Effector memory CD8-positive, alpha-beta T cell (primary cell): ENCODE measurements at regions not wholly inside any gene's neighbourhood (a gene's known extent, or its start where the extent isn't known, plus 50 kb on each side); places are given as distances from the start of the nearest gene placed in this dataset.

Experiments
- ATAC-seq: fragments of 150-1000 bp; cut with Tn5 transposase; replicated peaks from 2 replicates; pipeline ENCODE4 v1.10.0; 2021; ENCODE audit warnings: mild to moderate bottlenecking, moderate library complexity
- DNase-seq, 3 experiments: peaks; one replicate each; pipeline ENCODE4 v3.0.0; 2021
- H3K27ac Mint-ChIP-seq, 2 donors: one replicate each; pipeline ENCODE4 v1.8.0; 2022; ENCODE audit warnings: mild to moderate bottlenecking in 2 of 2, mixed read lengths in 2 of 2, moderate library complexity in 2 of 2
- H3K27me3 Mint-ChIP-seq, 2 donors: one replicate each; pipeline ENCODE4 v1.8.0; 2022; ENCODE audit warnings: mixed read lengths in 2 of 2
- H3K36me3 Mint-ChIP-seq: one replicate; pipeline ENCODE4 v1.8.0; 2022; ENCODE audit warnings: mild to moderate bottlenecking, moderate library complexity, mixed read lengths; ENCODE audit not compliant: insufficient read depth
- H3K4me1 Mint-ChIP-seq, 2 donors: one replicate each; pipeline ENCODE4 v1.8.0; 2022; ENCODE audit warnings: low read depth in 2 of 2, mixed read lengths in 2 of 2
- H3K4me3 Mint-ChIP-seq, 2 donors: one replicate each; pipeline ENCODE4 v1.8.0; 2022; ENCODE audit warnings: mild to moderate bottlenecking in 2 of 2, mixed read lengths in 2 of 2, moderate library complexity in 2 of 2
- H3K9me3 Mint-ChIP-seq, 2 donors: one replicate each; pipeline ENCODE4 v1.8.0; 2022; ENCODE audit warnings: mixed read lengths in 2 of 2

DNA sequence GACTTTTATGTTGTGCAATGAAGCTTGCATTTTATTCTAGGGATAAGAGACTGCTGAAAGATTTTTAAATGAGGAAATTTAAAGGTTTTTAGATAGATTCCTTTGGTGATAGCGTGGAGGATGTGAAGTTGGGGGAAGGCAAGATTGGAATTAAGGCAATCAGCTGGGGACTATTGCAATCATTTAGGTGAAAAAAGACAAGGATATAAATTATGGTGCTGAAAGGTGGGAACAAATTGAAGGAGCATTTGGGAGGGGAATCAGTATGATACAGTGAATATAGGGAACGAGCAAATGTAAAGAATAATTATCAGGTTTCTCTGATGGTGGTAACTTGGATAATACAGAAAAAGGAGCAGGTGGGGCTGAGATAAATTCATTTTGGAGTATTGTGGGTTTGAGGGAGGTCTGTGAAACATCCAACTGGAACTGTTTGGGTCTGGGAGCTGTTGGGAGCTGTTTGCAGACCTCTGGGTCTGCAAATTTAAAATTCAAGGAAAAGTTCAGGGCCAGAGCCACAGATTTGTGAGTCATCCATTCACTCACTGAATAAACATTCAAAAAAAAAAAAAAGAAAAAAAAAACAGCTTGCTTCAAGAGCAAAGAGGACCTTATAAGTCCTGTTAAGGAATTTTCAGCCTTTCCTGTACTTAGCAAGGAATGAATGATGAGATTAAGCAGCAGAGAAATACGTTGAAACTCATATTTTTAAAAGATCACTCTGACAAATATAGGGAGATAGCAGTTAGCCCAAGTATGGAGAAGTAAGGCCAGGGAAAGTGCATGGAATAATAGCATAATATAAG lies 257.5 kb upstream of the FN1 start:
- Mint-ChIP-seq H3K27me3 (peaks cover 17 to 24% of the 10 kb centered on the region in 2 donors), H3K9me3 (no peaks in the 10 kb centered on the region), H3K27ac (no peak overlapping the region), H3K4me3 (no peak overlapping the region), H3K36me3 (no peaks in the 10 kb centered on the region), H3K4me1 (no peaks in the 10 kb centered on the region)
- ATAC-seq (no peak), DNase-seq (no peak)

DNA sequence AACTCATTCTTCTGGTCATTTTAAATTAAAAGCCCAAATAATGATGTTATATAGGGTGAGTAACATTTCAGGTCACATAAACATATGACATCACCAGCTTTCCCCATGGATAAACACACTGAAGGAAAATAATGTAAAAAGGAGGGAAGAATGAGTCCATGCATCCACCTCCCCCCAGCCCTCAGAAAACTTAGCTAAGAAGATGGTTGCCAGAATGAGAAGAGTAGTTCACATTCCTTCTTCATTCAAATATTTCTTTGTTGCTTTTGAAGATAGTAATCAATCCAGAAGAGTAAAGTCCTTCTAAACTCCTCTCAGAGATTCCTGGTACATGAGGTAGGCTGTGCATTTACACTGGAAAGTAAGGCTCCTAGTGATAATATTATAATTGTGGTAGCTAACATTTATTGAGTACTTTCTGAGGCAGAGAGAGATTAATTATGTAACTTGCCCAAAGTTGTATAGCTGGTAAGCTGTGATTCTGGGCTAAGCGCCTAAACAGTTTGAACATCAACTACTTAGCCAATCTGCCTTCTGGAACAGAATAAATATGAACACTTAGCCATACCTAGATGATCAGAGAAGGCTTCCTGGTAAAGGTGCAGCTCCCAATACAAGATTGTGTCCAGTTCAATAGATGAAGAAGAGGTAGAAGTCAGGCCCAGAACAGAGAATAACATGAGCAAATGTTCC lies 256.7 kb upstream of the FN1 start:
- ATAC-seq (no peak), DNase-seq (no peak)
- Mint-ChIP-seq H3K4me1 (no peaks in the 10 kb centered on the region), H3K4me3 (no peak overlapping the region), H3K27ac (no peak overlapping the region), H3K36me3 (no peaks in the 10 kb centered on the region), H3K9me3 (no peaks in the 10 kb centered on the region), H3K27me3 (peaks cover 17 to 24% of the 10 kb centered on the region in 2 donors)

DNA sequence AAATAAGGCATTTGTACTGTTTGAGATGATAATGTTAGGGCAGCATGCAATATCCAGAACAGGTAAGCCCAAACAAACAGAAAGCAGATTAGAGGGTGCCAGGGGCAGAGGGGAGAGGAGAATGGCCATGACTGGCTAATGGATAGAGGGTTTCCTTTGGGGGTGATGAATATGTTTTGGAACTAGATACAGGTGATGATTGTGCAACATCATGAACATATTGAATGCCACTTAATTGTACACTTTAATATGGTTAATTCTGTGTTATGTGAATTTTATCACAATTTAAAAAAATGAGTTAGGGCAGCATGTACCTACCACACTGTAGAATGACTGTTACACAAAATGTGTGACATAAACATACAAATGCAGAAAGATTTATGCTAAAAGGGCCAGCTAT lies 255.5 kb upstream of the FN1 start:
- H3K4me3 Mint-ChIP-seq, result no peak overlapping the region
- no peak overlapping the region for H3K27ac Mint-ChIP-seq
- H3K9me3 Mint-ChIP-seq, result no peaks in the 10 kb centered on the region
- no peak for DNase-seq
- no peak for ATAC-seq
- peaks cover 17 to 24% of the 10 kb centered on the region in 2 donors for H3K27me3 Mint-ChIP-seq
- no peaks in the 10 kb centered on the region for H3K36me3 Mint-ChIP-seq
- no peaks in the 10 kb centered on the region for H3K4me1 Mint-ChIP-seq

- peaks cover 0 to 5% of the 10 kb centered on the region in 2 donors for H3K9me3 Mint-ChIP-seq
- H3K27me3 Mint-ChIP-seq, result peaks cover 10 to 14% of the 10 kb centered on the region in 2 donors
- no peak overlapping the region for H3K4me3 Mint-ChIP-seq
- no peaks in the 10 kb centered on the region for H3K36me3 Mint-ChIP-seq
- DNase-seq, result no peak
- H3K4me1 Mint-ChIP-seq, result no peaks in the 10 kb centered on the region
- ATAC-seq, result no peak
- no peak overlapping the region for H3K27ac Mint-ChIP-seq
Measured at GRCh38 chr2:215687149-215688031, 251.5 kb upstream of the FN1 start.

DNA sequence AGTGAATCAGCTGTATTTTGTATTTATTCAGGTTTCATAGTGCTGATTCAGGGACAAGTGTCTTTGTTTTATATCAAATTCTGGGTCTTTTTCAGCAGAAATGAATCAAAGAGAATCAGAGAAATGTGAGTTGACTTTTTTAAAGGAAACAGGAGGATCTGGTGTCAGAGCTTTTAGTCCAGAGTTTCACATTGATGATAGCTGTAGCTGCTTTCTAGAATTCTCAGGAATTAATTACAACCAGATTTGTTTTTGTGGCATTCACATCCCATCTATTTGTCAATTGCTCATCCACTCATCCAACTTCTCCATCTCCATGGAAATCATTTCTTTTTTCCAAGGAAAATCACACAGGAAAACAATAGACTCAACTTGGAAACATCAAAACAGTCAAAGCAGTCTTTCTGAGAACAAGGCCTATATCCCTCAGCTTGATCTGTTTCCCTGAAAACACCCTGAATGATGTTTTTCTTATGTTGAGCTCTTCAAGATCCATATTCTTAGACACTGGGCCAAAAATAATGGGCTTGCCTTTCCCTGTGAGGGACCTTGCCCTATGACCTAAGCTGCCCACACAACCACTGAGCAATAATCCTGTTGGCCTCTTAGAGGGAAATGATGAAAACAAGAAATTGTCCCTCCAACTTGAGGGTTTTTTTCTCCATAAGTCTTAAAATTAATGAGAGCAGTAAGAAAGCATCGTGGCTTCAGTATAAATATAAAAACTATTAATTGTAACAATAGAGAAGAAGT lies 249.5 kb upstream of the FN1 start:
- H3K27ac Mint-ChIP-seq, result no peak overlapping the region
- H3K27me3 Mint-ChIP-seq, result peaks cover 0 to 14% of the 10 kb centered on the region in 2 donors
- peaks cover 6 to 14% of the 10 kb centered on the region in 2 donors for H3K4me1 Mint-ChIP-seq
- ATAC-seq (no peak), DNase-seq (no peak)
- H3K36me3 Mint-ChIP-seq, result no peaks in the 10 kb centered on the region
- no peak overlapping the region for H3K4me3 Mint-ChIP-seq
- H3K9me3 Mint-ChIP-seq, result peaks cover 0 to 5% of the 10 kb centered on the region in 2 donors

DNA sequence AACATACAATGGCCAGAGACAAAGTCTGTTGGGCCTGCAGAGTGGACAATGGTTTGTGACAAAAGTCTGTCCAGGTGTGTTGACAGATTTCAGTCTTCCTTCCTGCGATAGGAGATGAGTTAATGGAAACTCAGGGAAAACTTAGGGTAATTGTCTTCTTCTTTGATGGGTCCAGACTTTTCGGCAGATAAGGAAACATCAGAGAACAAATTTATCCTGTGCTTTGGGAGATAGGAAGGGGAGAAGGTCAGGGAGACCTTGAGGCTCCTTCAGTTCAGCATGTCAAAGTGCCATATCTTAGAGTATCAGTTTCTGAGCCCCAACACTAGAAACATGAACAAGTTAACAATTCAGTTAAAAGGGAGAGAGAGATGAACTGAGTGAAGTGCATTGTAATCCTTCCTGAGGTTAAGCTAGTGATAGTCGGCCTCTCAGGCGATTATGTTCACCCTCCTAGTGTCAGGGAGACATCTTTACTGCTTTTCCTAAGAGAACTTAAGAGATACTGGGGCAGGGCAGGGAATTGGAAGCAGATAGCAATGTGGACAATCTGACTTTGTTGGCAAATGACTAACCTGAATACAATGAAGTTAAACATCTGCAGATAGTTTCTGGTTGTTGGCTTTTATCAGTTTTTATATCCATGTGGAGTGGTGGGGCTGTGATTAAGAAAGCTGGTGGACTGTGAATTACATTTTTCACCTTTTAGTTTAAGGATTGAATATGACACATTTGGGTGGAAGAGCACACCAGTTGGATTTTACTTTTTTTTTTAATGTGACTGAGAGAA lies 248.8 kb upstream of the FN1 start:
- DNase-seq (no peak), ATAC-seq (no peak)
- peaks cover 0 to 14% of the 10 kb centered on the region in 2 donors for H3K27me3 Mint-ChIP-seq
- peaks cover 6 to 14% of the 10 kb centered on the region in 2 donors for H3K4me1 Mint-ChIP-seq
- no peaks in the 10 kb centered on the region for H3K36me3 Mint-ChIP-seq
- H3K4me3 Mint-ChIP-seq, result no peak overlapping the region
- no peak overlapping the region for H3K27ac Mint-ChIP-seq
- H3K9me3 Mint-ChIP-seq, result peaks cover 0 to 5% of the 10 kb centered on the region in 2 donors

GRCh38 chr2:215683295-215683694 lies 247.4 kb upstream of the FN1 start:
- Mint-ChIP-seq H3K36me3 (no peaks in the 10 kb centered on the region), H3K27ac (no peak overlapping the region), H3K27me3 (peaks cover 0 to 14% of the 10 kb centered on the region in 2 donors), H3K4me1 (peaks cover 6 to 14% of the 10 kb centered on the region in 2 donors), H3K9me3 (peaks cover 0 to 5% of the 10 kb centered on the region in 2 donors), H3K4me3 (no peak overlapping the region)
- ATAC-seq (no peak), DNase-seq (no peak)

DNA sequence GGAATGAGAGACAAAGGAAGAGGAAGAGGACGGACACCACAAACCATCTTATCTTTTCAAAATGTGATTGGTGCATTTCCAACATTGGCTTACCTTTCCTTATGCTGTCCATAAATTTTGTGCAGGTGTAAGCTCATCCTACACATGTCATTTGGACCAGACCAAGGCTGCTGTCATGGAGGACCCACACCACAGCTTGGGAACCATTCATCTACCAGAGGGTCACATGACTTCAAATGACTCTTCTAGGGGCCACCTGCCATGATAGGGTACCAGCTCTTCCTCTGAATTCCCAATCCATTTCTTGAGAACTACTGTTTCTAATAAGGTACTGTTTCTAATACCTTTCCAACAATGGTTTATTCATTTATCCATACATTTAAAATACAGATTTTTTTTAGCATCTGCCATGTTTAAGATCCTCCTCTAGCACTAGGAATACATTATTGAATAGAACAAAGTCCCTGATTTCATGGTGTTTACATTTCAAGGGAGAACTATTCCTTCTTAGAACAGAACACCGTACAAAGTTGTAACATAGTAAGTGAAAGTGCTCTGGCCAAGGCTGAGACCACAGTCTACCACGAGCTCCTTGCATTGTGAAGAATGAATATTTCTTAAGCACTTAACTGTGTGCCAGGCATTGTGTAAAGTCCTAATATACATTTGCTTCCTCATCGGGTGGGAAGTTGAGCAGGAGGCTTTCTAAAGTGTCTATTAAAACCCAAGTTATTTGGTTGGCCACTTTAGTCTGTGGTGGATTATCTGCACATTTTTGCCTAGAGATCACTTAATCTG lies 246.1 kb upstream of the FN1 start:
- Mint-ChIP-seq H3K4me1 (peaks cover 6 to 15% of the 10 kb centered on the region in 2 donors), H3K27ac (no peak overlapping the region), H3K27me3 (peaks cover 0 to 14% of the 10 kb centered on the region in 2 donors), H3K4me3 (peak overlapping the region in 1 of 2 donors; percentile 43), H3K9me3 (peaks cover 0 to 5% of the 10 kb centered on the region in 2 donors), H3K36me3 (no peaks in the 10 kb centered on the region)
- ATAC-seq (no peak), DNase-seq (no peak)

- ATAC-seq, result peak; percentile 88
- Mint-ChIP-seq H3K4me1 (peaks cover 6 to 15% of the 10 kb centered on the region in 2 donors), H3K4me3 (peak overlapping the region in 1 of 2 donors; percentile 46), H3K36me3 (no peaks in the 10 kb centered on the region), H3K9me3 (peaks cover 0 to 5% of the 10 kb centered on the region in 2 donors), H3K27me3 (peaks cover 0 to 14% of the 10 kb centered on the region in 2 donors), H3K27ac (peak overlapping the region in 1 of 2 donors; percentile 60)
- DNase-seq, result peak in 1 of 3 experiments; percentile 2
Measured at GRCh38 chr2:215680605-215681598, 245.0 kb upstream of the FN1 start.

DNA sequence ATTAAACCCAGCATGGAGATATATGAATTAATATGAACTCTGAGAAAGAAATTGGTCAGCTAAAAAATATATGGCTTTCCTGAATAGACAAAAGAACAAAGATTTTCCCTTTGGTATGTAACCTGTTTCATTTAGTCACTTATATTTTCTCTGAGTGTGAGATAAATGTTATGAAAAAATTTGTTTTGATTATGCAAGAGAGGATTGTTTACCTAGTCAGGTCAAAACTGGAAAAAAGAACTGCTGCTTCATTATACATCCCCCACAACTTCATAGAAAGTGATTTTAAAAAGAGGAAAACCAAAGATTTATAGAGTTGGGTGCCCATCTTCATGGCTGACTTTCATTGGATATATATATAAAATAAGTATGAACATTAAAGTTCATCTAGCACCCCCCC lies 242.2 kb upstream of the FN1 start:
- DNase-seq (no peak), ATAC-seq (no peak)
- H3K36me3 Mint-ChIP-seq, result no peaks in the 10 kb centered on the region
- H3K27me3 Mint-ChIP-seq, result no peaks in the 10 kb centered on the region
- no peaks in the 10 kb centered on the region for H3K9me3 Mint-ChIP-seq
- H3K27ac Mint-ChIP-seq, result no peak overlapping the region
- H3K4me3 Mint-ChIP-seq, result no peak overlapping the region
- peaks cover 6 to 15% of the 10 kb centered on the region in 2 donors for H3K4me1 Mint-ChIP-seq

GRCh38 chr2:215677481-215677880 lies 241.6 kb upstream of the FN1 start:
- Mint-ChIP-seq H3K4me3 (no peak overlapping the region), H3K27me3 (no peaks in the 10 kb centered on the region), H3K4me1 (peaks cover 6 to 15% of the 10 kb centered on the region in 2 donors), H3K9me3 (no peaks in the 10 kb centered on the region), H3K27ac (no peak overlapping the region), H3K36me3 (no peaks in the 10 kb centered on the region)
- DNase-seq (no peak), ATAC-seq (no peak)
